ENCODE measurements at regions not wholly inside any gene's neighbourhood (a gene's known extent, or its start where the extent isn't known, plus 50 kb on each side); places are given as distances from the start of the nearest gene placed in this dataset.

DNA sequence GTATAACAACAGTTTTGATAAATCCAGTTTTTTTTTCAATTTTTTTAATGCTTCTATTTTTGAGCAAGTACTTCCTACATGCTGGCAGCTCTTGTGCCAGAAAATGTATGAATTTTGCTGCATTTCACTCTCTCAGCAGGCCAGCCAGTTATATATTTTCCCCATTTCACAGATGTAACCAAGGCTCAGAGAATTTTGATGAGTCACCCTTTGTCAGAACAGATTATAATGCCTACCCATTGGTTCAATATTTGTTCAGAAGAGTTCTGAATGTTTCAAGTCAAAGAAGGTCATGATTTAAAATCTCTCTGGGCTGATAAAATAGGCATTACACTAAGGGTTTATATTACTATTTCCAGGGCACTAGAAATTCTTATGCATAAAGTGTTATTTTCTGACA is 452.2 kb downstream of the RWDD3 start:
- no peak for TF ChIP-seq CTCF (IDR thresholded peaks at IDR 0.05)
- TF ChIP-seq EP300 (IDR thresholded peaks at IDR 0.05; ENCODE audit: low read depth), result no peak
